M059J (cell line): ENCODE measurements at regions not wholly inside any gene's neighbourhood (a gene's known extent, or its start where the extent isn't known, plus 50 kb on each side); places are given as distances from the start of the nearest gene placed in this dataset.
"Not testable (repeated sequence)": the region's sequence is repeated elsewhere in the genome, so short reads cannot be mapped to it uniquely, and the experiment has no call there.

ENCODE experiments used
- DNase-seq: peaks from one replicate; pipeline ENCODE4 v3.0.0-alpha.2; 2012; ENCODE audit warnings: low read depth

DNA sequence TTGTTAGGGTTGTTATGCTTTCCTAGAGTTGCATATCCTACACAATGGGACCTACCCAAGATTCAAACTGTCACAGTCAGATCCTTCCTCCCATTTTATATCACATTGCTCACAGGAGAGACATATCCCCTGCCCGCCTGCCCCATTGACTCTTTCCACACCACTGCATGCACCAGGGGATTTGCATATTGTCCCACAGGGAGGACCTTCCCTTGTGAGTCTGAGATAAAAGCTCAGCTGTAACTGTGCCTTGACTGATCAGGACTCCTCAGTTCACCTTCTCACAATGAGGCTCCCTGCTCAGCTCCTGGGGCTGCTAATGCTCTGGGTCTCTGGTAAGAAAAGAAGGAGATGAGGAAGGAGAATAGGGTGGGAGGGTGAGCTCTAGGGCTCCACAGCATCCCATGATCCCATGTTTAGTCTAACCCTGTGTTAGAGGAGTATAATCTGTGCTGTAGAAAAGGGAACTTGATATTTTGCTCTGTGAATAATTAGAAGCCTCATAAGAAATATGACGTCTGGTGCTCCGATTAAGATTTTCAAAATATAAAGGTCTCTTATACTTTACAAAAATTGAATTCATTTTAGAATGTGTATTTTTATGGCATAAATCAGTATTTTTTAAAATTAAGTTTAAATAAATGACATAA, 1268.4 kb downstream of the RPIA start:
- DNase-seq = not testable (repeated sequence)

DNA sequence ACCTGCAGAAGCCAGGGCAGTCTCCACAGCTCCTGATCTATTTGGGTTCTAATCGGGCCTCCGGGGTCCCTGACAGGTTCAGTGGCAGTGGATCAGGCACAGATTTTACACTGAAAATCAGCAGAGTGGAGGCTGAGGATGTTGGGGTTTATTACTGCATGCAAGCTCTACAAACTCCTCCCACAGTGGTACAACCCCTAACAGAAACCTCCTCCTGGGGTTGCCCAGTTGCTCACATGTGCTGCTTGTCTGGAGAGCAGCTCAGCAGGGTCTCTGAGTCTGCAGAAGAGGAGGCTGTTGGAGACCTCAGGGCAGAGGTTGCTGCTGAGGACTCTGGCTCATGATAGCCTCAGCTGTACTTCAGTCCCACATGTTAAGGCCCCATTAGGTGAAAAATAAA, 1269.1 kb downstream of the RPIA start:
- DNase-seq = not testable (repeated sequence)

DNA sequence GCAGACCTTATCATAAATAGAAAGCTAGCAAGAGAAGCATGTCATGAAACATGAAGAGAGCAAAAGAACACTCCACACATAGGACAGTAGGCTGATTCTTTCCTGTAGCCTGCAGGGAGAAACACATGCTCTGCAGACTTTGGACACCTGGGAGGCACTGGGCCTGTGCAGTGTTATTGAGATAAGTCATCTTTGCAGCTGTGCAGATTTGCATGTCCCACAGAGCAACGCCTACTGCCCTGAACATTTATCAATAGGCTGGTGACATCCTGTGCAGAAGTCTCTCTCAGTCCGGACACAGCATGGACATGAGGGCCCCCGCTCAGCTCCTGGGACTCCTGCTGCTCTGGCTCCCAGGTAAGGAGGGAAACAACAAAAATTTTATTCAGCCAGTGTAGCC, 1277.1 kb downstream of the RPIA start:
- DNase-seq = not testable (repeated sequence)

DNA sequence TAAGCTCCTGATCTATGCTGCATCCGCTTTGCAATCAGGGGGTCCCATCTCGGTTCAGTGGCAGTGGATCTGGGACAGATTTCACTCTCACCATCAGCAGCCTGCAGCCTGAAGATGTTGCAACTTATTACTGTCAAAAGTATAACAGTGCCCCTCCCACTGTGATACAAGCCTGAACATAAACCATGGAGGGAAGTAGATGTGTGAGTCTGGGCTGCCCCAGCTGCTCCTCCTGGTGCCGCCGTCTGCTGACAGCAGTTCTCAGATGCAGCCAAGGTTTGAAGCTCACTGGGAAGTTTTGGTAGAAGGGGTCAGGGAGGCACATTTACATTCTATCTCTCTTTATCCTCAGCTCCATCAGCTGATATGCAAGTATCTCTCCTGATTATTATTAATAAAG, 1277.7 kb downstream of the RPIA start:
- DNase-seq = not testable (repeated sequence)

DNA sequence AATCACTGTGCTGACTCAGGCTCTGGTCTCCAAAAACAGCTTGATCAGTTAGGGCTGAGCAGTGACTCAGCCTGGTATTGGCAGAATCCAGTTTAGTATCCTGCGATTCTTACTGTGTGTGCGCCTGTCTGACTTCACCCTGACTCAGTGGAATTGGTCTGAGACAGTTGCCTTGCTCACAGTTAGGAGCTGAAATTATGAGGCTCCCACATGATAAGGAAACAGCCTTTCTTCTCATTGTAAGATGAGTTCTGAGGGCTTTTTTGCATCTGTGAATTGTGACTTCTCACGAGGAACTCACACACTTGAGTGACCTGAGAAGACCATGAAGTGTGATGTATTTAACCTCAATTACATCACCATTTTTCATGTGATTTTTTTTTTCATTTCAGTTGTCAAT, 1282.4 kb downstream of the RPIA start:
- peak; percentile 13 for DNase-seq

DNA sequence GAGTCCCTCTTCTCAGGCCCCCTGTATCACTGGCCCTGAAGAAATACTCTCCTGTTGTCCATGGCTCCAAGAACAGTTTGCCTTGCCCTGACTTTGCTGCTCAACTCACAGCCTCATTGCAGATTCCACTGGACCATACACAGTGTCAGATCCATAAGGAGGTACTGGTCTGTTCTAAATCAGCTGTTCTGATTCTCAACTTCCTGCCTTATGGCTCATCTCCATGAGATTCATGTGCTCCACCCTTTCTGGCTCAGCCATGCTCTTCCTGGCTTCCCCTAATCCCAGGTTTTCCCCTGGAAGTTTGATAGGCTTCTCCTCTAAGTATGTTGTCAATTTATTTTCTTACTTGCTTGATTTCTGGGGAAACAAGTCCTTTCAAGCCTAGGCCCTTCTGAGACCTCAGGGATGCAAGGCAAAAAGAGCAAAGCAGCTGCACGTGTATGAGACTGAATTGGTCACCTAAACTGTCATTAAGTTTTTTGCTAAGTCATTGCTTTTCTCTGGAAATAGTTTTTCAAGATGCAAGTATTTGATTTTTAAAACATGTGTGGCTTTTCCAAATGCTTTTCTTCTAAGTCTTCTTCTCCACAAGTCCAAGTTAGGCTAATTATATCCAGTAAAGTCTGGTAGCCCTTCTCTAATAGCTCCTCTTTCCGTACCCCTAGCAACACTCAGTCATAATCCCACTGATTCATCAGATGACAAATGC, 1288.5 kb downstream of the RPIA start:
- not testable (repeated sequence) for DNase-seq

DNA sequence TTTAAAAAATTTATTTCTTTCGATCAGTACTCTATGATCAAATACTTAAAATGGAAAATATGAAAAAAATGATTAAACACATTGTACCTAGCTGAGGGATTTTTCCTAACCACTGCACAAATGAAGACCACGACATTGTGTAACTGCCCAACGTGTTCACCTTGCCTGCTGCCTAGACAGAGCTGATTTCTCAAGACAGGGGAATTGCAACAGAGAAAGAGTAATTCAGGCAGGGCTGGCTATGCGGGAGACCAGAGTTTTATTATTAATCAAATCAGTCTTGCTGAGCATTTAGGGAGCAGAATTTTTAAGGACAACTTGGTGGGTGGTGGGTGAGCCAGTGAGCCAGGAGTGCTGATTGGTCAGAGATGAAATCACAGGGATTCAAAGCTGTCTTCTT, 1290.8 kb downstream of the RPIA start:
- not testable (repeated sequence) for DNase-seq

DNA sequence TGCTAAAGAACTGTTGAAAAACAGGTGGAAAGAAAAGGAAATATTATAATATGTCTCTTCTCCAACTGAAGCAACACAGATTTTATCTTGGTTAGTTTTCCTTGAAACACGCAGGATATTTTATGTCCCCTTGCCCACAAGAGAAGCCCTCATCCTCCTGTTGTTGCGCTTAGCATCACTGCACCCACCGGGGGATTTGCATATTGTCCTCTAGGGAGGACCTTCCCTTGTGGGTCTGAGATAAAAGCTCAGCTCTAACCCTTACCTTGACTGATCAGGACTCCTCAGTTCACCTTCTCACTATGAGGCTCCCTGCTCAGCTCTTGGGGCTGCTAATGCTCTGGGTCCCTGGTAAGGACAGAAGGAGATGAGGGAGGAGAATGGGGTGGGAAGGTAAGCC, 1294.2 kb downstream of the RPIA start:
- DNase-seq = not testable (repeated sequence)

DNA sequence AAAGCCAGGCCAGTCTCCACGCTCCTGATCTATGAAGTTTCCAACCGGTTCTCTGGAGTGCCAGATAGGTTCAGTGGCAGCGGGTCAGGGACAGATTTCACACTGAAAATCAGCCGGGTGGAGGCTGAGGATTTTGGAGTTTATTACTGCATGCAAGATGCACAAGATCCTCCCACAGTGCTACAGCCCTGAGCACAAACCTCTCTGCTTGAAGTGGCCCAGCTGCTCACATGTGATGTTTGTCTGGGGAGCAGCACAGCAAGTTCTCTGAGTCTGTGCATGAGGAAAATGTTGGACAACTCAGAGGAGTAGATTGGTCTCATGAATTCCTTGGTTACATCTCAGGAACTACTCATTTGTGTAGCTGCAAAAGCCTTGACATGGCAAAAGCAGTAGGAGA, 1295.1 kb downstream of the RPIA start:
- not testable (repeated sequence) for DNase-seq

DNA sequence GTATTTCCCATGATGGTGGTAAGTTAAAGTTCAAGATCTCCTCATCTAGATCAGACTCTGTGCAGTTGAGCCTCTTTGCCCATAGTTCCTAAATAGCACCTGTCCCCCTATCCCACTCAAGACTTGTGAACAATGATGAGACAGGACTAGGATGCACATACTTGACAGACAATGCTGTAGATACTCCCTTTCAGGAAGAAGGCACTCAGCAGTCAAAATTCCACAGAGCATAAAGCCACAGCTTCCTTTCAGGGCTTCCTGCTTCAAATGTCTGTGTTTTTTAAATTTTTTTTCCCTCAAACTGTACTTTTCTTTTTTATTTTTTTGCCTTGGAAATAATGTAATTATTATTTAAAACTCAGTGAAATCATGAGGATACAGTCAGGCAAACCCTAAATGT, 1305.3 kb downstream of the RPIA start:
- DNase-seq = not testable (repeated sequence)

DNA sequence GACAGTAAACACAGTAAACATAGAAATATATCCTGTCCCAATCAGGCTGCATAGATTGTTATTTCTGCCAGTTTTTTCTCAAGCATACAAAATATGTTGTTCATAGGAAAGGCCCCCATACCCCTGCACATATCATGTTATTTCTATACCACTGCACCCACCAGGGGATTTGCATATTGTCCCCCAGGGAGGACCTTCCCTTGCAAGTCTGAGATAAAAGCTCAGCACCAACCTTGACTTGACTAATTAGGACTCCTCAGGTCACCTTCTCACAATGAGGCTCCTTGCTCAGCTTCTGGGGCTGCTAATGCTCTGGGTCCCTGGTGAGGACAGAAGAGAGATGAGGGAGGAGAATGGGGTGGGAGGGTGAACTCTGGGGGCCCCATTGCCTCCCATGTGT, 1313.1 kb downstream of the RPIA start:
- DNase-seq = not testable (repeated sequence)

DNA sequence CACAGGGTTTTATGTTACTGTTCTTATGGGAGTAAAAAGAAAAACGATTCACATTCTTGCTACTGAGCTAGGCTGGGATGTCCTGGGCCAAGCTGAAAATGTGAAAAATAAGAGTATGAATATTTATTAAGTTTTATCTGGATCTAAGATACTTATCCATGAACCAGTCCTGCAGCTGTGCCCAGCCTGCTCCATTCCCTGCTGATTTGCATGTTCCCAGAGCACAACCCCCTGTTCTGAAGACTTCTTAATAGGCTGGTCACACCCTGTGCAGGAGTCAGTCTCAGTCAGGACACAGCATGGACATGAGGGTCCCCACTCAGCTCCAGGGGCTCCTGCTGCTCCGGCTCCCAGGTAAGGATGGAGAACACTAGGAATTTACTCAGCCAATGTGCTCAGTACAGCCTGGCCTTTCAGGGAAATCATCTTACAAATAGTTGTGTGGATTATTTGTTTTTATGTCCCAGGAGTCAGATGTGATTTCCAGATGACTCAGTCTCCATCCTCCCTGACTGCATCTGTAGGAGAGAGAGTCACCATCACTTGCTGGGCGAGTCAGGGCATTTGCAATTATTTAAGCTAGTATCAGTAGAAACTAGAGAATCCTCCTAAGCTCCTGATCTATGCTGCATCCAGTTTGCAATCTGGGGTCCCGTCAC, 1319.1 kb downstream of the RPIA start:
- not testable (repeated sequence) for DNase-seq

DNA sequence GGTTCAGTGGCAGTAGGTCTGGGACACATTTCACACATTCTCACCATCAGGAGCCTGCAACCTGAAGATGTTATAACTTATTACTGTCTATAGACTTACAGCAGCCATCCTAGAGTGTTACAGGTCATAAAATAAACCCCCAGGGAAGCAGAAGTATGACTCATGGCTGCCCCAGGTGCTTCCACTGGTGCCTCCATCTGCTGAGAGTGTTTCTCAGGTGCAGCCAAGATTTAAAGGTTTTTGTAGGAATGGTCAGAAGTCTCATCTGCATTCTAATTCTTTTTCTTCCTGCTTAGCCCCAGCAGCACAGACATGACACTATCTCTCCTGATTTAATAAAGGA, 1319.6 kb downstream of the RPIA start:
- not testable (repeated sequence) for DNase-seq

DNA sequence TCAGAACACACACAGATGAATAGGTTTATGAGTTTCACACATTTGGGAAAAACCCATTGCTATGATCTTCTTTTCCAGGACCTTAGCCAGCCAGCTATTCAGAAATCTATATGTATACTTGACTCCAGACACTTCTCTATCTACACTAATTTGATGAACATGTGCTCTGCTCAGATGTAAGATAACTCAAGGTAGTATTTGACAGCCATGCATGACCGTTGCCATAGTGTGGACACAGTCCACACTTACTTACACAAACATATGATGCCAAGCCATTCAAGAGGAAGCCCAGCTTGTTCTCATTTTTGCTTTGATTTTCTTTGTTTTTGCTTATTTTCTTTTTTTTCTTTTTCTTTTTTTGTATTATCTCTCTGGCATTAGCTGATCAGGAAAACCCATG, 1328.4 kb downstream of the RPIA start:
- DNase-seq = not testable (repeated sequence)

DNA sequence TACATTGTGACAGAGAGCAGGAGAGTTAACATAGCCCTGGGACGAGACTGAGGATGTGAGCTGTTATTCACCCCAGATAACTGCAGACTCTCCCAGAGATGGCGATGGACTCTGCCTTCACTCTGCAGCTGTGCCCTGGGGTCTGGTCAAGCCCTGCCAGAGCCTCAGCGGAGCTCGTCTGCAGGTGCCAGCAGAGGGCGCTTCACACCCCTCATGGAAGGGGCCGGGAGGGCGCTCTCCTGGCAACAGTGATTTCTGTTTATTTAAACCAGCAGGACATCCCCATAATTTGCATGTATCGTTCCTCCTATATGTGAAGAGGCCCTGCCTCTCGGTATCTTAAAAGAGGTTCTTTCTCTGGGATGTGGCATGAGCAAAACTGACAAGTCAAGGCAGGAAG, 1329.8 kb downstream of the RPIA start:
- not testable (repeated sequence) for DNase-seq

DNA sequence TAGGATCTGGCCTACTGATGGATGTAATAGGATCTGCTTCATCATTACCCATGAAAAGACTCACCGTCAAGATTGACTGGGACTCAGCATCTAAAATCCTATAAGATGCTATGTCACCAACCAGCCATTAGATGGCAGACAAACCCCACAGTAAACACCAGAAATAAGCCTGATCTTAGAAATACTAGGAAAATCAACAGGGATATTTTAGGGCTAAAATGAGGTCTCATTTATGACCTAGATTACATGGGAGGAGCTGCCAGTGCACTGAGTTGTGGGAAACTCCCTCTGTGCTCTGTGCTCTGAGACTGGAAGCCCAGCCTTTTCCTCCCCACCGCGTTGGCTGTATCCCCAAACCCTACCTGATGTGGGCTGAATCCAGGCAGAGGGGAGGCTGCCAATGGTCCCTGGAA, 1335.8 kb downstream of the RPIA start:
- DNase-seq = not testable (repeated sequence)

DNA sequence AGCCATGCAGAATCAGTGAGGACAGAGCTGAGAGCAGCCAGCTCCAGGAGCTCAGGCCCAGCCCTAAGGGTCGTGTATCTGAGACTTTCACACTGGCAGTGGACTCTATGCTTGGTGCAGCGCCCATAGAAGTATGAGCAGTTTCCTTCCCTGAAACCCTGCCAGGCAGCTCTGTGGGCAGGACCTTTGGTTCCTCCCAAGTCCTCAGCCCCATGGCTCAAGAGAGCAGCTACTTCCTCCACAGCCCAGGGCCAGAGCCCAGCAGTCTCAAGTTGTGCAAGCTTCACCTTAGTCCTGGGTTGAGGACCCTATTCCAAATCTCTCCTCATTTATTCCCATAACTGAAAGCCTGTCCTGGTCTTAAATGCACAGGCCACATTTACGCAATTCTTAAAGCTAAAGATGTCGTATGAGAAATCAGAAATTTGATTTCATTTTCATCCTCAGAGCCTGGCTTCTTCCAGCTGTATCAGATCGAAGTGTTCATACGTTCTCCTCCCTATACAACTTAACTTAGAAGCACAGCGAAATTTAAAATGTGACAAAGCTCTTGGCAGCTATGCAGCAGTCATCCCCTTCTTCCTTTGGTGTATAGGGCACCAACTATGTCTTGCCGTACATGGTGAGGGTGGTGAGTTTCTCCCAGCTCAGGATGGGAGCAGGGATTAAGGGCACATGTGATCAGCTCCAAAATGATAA, 1337.1 kb downstream of the RPIA start:
- not testable (repeated sequence) for DNase-seq

DNA sequence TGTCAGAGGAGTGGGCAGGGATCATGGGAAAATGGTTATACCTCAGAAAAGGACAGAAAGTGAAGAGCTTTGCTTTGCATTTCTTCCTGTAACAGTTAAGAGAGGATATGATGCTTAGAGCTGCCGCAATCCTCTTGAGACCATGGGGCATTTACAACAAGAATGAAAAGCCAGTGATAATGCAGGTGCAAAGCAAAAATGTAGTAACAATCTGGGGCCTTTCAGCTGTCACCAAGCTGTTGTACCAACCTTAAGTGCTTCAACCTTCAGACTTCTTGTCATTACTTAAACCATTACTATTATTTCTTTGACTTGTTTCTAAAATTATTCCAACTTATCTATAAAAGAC, 1337.6 kb downstream of the RPIA start:
- not testable (repeated sequence) for DNase-seq

DNA sequence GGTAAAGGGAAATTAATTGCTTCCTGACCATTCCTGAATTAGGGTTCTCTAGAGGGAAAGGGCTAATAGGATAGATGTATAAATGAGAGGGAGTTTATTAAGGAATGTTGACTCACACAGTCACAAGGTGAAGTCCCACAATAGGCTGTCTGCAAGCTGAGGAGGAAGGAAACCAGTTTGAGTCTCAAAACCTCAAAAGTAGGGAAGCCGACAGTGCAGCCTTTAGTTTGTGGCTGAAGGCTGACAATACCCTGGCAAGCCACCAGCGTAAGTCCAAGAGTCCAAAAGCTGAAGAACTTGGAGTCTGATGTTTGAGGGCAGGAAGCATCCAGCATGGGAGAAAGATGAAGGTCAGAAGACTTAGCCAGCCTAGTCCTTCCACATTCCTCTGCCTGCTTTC, 1340.8 kb downstream of the RPIA start:
- not testable (repeated sequence) for DNase-seq

DNA sequence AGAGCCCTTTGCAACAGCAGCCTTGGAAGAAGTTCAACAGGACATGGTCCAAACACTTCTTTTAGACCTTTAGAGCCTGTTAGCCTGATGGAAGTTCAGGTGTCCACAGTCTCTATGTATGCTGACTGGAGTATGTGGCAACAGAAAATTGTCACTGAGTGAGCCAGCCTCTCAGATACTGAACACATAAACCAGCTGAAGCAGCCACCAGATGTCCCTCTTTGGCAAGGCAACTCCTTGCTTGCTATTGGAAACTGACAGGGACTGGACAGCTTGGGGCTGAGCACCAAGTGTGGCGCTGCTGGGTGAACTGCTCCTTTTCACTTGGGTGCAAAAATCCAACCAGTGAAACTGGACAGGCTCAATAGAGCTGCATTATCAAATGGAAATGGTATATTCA, 1344.9 kb downstream of the RPIA start:
- not testable (repeated sequence) for DNase-seq

DNA sequence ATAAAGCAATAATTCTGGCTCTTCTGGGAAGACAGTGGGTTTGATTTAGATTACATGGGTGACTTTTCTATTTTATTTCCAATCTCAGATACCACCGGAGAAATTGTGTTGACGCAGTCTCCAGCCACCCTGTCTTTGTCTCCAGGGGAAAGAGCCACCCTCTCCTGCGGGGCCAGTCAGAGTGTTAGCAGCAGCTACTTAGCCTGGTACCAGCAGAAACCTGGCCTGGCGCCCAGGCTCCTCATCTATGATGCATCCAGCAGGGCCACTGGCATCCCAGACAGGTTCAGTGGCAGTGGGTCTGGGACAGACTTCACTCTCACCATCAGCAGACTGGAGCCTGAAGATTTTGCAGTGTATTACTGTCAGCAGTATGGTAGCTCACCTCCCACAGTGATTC, 1347.6 kb downstream of the RPIA start:
- peak; percentile 0 for DNase-seq

DNA sequence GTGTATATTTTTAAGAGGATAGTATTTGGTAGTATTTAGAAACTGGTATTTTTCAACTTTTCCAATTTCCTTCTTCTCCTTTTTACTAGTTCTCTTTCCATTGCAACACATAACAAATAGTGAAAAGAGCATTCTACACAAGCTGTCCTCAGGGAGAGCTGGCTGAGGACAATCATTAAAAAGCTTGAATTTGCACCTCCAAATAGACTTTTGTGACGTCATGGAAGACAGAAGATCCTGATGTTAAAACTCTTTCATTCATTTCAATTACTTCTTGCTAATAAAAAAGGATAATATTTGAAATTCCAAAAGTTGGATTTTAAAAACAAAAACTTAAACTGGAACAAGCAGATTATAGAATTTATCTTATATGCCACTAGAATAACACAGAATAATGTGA, 1356.3 kb downstream of the RPIA start:
- not testable (repeated sequence) for DNase-seq
